GM10266 (cell line): ENCODE measurements at regions not wholly inside any gene's neighbourhood (a gene's known extent, or its start where the extent isn't known, plus 50 kb on each side); places are given as distances from the start of the nearest gene placed in this dataset.

ENCODE experiments used
- DNase-seq: peaks from one replicate; pipeline ENCODE4 v3.0.0; 2012; ENCODE audit errors: extremely low spot score
- TF ChIP-seq, protein P1 (sequence below): IDR thresholded peaks from 2 replicates; pipeline ENCODE4 v1.5.1; 2012; ENCODE audit warnings: mild to moderate bottlenecking, low read depth; ENCODE audit not compliant: control insufficient read depth, insufficient read depth; ENCODE audit errors: missing control alignments

DNA sequence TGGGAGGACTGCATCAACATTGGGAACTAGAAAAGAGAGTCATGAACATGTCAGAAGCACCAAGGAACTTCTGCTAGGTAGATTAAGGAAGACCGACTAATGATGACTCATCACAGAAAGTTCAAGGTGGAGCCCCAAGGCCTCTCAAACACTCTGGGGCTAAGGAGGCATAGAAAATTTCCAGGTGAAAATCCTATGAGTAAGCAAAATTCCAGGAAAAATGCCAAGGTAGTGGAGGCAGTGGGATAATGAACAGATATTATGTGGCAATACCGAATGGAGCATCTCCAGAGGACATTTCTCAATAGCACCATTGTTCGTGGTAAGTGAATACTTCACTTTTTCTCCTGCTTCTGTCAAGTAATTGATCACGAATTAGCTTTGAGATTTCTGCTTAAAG, 336.5 kb downstream of the MZT1 start:
- TF ChIP-seq, protein P1, sequence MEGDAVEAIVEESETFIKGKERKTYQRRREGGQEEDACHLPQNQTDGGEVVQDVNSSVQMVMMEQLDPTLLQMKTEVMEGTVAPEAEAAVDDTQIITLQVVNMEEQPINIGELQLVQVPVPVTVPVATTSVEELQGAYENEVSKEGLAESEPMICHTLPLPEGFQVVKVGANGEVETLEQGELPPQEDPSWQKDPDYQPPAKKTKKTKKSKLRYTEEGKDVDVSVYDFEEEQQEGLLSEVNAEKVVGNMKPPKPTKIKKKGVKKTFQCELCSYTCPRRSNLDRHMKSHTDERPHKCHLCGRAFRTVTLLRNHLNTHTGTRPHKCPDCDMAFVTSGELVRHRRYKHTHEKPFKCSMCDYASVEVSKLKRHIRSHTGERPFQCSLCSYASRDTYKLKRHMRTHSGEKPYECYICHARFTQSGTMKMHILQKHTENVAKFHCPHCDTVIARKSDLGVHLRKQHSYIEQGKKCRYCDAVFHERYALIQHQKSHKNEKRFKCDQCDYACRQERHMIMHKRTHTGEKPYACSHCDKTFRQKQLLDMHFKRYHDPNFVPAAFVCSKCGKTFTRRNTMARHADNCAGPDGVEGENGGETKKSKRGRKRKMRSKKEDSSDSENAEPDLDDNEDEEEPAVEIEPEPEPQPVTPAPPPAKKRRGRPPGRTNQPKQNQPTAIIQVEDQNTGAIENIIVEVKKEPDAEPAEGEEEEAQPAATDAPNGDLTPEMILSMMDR: no peak
- no peak for DNase-seq

DNA sequence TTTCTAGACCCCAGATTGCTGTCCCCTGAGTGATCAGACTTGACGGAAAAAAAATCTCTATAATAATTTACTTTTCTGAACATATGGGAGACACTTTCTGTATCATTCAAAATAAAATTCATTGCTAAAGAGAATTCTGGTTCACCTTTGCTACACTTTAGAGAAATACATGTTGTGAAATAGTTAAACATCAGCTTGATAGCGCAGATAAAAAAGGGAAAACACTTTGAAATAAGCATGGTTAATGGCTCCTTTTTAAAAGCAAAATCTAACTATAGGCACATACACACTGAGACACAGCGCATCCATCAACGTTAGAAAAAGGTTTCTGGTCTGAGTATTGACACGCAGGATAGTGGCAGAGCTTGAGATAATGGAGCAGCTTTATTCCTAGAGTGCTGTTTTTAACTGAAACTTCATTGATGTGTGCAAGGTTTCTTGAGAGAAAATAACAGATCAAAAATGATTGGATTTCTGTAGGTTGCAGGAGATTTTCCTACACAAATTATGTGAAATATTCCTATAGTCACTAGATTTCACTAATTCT, 341.2 kb downstream of the MZT1 start:
- DNase-seq: no peak
- TF ChIP-seq, protein P1: no peak

DNA sequence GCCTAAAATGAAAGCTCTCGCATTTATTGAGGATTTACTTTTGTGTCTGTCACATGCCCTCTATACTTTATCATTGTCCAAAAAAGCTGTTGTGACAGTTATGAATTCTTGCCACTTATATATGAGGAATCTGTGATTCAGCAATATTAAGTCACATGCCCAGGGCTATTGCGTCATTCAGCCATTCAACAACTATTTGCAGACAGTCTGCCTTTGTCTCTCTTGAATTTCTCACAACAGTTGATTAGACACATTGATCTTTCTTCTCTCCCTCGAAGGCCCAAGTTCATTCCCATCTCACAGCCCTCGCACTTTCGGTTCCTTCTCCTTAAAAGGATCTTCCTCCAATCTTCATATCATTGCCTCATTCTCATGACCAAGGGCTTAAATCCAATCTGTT, 342.6 kb downstream of the MZT1 start:
- TF ChIP-seq, protein P1: no peak
- no peak for DNase-seq

DNA sequence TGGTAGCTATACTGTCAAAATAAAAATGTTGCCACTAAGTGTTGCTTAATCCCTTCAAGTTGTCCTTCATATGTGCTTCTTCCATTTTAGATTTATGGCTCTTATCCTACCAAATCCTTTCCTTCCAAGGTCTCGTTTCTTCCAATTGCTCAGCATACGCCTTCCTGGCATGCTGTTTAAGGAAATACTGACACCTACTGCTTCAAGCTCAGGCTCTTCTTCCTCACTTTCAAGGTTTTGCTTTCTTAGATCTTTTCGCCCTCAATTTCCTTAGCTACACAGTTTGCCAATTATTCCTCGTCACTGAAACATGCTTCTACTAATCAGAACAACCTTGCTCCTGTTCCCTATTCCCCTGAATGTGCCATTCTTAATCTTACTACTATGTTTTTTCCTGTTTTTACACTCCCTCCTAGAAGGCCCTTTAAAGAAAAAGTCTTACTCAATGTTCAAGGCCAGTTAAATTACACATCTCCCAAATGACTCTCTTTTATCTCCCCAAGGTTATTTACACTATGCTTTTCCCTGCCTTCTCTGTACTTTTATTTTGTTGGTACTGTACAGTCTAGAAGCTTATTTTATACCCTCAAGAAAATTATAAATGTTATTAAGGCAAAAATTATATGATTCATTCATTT, 343.1 kb downstream of the MZT1 start:
- no peak for DNase-seq

DNA sequence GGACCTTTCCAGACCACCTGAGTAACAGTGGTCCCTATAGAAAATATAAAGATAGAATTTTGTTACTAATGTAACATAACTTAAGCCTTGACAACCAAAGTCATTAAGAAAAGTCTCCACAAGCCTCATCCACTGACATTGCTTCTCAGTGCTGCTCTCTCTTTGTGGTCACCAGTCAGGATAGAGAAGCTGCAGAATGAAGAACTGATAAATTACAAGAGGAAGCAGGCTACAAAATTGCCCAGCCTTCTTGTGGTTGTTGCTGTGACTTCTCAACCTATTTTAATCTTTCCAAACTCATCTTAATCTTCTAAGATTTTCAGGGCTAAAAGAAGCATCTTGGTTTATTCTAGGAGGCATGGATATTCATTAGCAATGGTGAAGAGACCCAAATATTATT, 343.8 kb downstream of the MZT1 start:
- no peak for DNase-seq
- TF ChIP-seq, protein P1: no peak

More for the DNA sequence above, 343.1 kb downstream of the MZT1 start:
- TF ChIP-seq, protein P1: no peak

DNA sequence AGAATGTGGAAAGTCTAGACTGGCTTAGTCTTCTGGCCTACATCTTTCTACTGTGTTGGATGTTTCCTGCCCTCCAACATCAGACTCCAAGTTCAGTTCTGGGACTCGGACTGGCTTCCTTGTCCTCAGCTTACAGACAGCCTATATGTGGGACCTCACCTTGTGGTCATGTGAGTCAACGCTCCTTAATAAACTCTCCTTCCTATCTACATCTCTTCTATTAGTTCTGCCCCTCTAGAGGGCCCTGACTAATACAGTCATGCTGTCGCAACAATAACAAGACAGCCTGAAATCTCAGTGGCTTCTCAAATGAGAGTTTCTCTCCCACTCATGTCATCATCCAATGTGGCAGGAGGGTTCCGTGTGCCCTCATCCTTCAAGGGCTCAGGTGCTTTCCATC, 347.8 kb downstream of the MZT1 start:
- DNase-seq: no peak
- TF ChIP-seq, protein P1: no peak

DNA sequence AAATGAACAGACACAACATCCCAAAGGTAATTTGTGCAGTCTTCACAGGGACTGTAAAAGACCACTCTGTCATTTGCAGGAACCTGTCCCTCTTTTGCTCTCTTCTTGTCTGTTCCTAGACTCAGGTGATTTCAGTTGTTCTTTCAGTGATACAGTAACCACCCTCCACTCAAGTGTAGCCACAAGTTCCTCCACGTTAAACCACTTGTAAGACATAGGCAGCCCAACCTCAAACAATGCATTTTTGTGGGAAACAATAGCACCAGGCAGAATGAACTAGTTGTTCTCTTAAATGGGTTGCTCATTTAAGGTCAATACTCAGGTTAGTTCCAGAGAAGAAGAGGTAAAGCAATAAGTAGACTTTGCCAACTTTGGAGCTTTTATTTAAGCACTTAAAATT, 359.4 kb downstream of the MZT1 start:
- TF ChIP-seq, protein P1: no peak
- DNase-seq: no peak
